A673 (cell line): ENCODE measurements at regions not wholly inside any gene's neighbourhood (a gene's known extent, or its start where the extent isn't known, plus 50 kb on each side); places are given as distances from the start of the nearest gene placed in this dataset.

Experiments
- CTCF ChIP-seq: fragments of 300-800, 200-600 bp; sonication (generic); conservative IDR thresholded peaks from 2 replicates; pipeline ENCODE4 v1.5.1; 2017; ENCODE audit warnings: low read depth, mild to moderate bottlenecking, antibody characterized with exemption, low read length, moderate library complexity, mixed read lengths
- EZH2 ChIP-seq: fragments of 200-600 bp; sonication (generic); IDR thresholded peaks from 2 replicates; pipeline ENCODE4 v1.6.1; 2017; ENCODE audit warnings: borderline replicate concordance, low read depth, mild to moderate bottlenecking, mixed read lengths, antibody characterized with exemption, low read length; ENCODE audit not compliant: poor library complexity, severe bottlenecking

- no peak for TF ChIP-seq CTCF
- no peak for TF ChIP-seq EZH2
Measured at GRCh38 chr16:8510160-8510559, 80.2 kb downstream of the TMEM114 start.
